NT2/D1 (cell line): ENCODE measurements at regions not wholly inside any gene's neighbourhood (a gene's known extent, or its start where the extent isn't known, plus 50 kb on each side); places are given as distances from the start of the nearest gene placed in this dataset.

ENCODE experiments used
- SUZ12 ChIP-seq: IDR thresholded peaks from 2 replicates; pipeline ENCODE4 v1.6.1; 2011; ENCODE audit not compliant: insufficient read length, insufficient read depth; ENCODE audit errors: extremely low read depth
- YY1 ChIP-seq: IDR thresholded peaks from 2 replicates; pipeline ENCODE4 v1.6.1; 2011; ENCODE audit not compliant: insufficient read length, insufficient read depth
- ZNF274 ChIP-seq: IDR thresholded peaks from 2 replicates; pipeline ENCODE4 v1.6.1; 2011; ENCODE audit warnings: mild to moderate bottlenecking, low read depth, low read length

- no peak for TF ChIP-seq YY1
- TF ChIP-seq ZNF274 = no peak
- no peak for TF ChIP-seq SUZ12
Observed at GRCh38 chr5:38651806-38652205, 95.4 kb upstream of the LIFR start.
